GM19463 (cell line): ENCODE measurements at regions not wholly inside any gene's neighbourhood (a gene's known extent, or its start where the extent isn't known, plus 50 kb on each side); places are given as distances from the start of the nearest gene placed in this dataset.

Experiments
- ATAC-seq: cut with Tn5 transposase; IDR thresholded peaks from one replicate; pipeline ENCODE4 v1.9.1; 2021; ENCODE audit warnings: mild to moderate bottlenecking, moderate library complexity; ENCODE audit not compliant: unreplicated experiment

DNA sequence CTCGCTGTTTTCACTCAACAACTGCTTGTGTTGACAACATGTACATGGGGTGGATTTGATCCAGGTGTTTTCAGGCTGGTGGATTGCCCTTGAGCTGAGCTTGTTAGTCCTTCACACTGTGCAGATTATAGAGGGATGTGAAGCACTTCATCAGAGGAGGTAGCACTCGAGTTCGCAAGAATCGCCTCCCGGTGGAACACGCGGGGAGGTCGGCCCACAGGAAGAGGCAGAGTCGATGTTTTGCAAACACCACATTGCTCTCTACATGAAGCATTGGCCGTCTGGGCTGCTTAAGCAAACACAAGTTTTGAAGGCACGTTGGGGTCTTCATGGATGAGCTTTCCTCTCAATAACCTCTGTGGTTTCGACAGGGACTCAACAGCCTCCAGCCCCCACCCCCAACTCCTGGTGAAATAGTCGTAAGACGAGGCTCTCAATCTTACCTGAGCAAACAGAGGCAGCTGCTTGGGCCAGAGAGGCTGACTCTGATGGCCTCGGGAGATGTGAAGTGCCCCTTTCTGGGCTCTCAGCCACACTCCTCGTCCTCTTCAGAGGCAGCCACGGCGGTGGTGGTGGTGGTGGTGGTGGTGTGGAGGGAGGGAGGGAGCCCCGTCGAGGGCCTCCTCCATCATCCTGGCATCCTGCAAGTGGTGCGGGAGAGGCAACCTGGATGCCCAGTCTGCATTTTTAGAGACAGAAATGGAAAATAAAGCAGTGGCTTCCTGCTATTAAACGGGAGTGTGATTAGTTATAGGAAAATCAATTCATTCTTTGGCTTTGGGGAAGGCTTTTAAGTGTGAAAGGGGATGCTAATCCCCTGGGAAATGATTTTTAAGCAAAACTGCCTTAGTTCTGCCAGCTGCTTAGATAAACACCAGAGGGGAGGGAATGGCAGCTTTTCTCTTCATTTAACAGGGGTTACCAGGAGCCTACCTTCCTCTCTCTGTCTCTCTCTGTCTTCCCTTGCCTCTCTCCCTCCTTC, 552.5 kb upstream of the EEF2KMT start:
- ATAC-seq = no peak

- no peak for ATAC-seq
Measured at GRCh38 chr16:5647051-5647450, 549.5 kb upstream of the EEF2KMT start.

GRCh38 chr16:5643855-5644531, 546.4 kb upstream of the EEF2KMT start:
- no peak for ATAC-seq

DNA sequence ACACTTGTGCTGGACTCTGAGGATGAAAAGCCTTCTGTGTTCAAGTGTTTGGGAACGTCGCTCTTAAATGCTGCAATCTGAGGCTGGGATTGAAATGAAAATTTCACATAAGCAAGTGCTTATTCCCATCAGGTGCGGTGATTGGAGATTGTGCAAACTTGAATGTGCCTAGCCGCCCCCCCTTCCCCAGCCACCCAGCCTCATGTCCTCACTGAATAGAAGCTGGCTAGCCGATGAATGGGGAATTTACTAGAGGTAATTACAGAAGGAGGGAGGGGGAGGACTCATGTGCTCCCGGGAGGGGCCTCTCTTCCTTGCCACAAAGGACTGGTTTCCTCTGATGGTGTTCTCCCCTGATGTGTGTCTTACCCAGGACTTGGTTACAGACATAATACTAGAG, 544.8 kb upstream of the EEF2KMT start:
- ATAC-seq = no peak

DNA sequence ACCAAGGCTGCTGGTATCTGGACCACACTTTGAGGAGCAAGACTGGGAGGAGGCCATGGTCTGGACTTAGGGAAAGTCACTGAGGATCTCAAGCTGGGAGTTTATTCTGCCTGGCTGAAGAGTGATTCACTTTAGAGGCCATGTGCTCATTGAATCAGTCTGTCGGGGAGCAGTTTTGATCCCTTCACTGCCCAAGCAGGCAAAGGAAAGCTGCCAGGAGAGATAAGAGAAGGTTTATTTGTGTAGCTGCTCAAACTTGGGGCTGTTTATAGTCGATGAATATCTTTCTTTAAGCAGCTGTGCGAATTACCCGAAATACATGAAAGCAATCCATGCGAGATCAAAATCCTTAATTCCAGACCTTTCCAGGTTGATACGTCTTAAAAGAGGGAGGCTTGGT, 544.4 kb upstream of the EEF2KMT start:
- ATAC-seq = no peak

DNA sequence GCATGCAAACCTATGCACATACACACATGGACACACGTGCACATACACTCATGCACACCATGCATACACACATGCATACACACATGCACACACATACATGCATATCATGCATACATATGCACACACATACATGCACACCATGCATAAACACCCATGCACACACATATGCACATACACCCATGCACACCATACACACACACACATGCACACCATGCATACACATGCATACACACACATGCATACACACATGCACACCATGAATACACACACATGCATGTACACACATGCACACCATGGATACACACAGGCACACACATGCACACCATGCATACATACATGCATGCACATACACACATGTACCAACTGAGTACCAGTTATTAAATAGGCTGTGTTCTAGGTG, 543.3 kb upstream of the EEF2KMT start:
- no peak for ATAC-seq

DNA sequence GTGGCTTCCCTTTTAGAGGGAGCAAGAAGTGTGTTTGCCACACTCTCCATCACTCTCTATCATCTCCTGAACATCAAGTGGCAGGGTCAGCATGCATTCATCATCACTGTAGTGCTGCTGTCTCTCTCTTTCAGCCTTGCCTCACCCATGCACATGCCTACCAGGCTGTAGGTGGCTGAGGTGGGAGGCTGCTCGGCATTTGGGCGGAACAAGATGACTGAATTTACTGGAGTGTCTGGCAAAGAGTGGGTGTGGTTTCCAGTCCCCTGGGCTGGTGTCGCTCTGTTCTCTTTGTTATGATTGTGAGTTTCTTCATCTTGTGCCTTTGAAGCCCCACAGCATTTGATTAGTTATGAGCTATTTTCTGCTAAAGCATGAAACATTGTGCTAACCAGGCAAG, 541.9 kb upstream of the EEF2KMT start:
- ATAC-seq = no peak

DNA sequence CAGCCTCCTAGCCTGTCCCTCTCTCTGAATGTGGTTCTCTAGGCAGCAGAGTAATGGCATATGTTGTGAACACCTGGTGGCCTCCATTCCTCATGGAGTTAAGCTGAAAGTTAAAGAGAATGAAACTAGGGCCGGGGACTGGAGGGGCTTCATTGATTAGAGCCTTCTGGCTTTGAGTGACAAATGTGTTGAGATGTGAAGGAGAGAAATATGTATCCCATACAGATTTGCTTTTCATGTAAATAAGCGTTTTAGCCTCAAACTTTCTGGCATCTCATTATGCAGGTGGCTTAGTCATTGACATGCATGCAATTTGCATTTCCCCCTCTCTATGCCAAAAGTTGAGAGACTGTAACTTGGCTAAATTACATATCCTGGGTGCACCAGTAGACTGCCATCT, 537.7 kb upstream of the EEF2KMT start:
- ATAC-seq = no peak

- ATAC-seq = no peak
Measured at GRCh38 chr16:5634666-5635180, 537.1 kb upstream of the EEF2KMT start.

GRCh38 chr16:5633845-5634440, 536.3 kb upstream of the EEF2KMT start:
- ATAC-seq = no peak

- ATAC-seq = no peak
Measured at GRCh38 chr16:5622234-5622884, 524.8 kb upstream of the EEF2KMT start.

GRCh38 chr16:5621826-5622225, 524.2 kb upstream of the EEF2KMT start:
- ATAC-seq = no peak

GRCh38 chr16:5619304-5619703, 521.7 kb upstream of the EEF2KMT start:
- ATAC-seq = no peak

DNA sequence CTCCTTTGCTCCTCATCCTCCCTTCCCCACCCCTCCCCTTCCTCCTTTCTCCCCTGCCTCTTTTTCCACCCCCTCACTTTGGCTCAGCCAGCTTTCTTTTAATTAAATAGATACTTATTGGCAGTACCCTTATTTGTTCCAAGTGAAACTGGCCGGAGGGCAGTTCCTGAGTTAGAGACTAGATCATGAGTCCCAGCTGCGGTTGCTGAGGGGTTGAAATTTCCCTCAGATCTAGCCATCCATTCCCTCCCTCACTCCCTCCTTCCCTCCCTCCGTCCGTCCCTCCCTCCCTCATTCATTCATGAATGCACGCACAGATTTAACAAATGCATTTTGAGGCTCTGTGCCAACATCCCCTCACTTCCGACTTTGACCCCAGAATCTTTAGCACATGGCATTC, 519.2 kb upstream of the EEF2KMT start:
- ATAC-seq = no peak

GRCh38 chr16:5615868-5616642, 518.5 kb upstream of the EEF2KMT start:
- peak; percentile 81 for ATAC-seq

GRCh38 chr16:5607169-5607568, 509.6 kb upstream of the EEF2KMT start:
- no peak for ATAC-seq

DNA sequence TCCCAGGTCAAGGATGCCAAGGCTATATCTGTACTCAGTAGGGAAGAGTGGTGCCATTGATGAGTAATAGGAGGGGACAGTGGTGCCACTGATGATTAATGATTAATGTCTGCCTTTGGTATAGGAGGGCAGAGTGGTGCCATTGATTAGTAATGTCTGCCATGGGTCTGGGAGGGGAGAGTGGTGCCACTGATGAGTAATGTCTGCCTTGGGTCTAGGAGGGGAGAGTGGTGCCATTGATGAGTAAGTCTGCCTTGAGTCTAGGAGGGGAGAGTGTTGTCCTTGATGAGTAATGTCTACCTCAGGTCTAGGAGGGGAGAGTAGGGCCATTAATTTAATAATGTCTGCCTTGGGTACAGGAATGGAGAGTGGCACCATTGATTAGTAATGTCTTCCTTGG, 507.8 kb upstream of the EEF2KMT start:
- no peak for ATAC-seq

DNA sequence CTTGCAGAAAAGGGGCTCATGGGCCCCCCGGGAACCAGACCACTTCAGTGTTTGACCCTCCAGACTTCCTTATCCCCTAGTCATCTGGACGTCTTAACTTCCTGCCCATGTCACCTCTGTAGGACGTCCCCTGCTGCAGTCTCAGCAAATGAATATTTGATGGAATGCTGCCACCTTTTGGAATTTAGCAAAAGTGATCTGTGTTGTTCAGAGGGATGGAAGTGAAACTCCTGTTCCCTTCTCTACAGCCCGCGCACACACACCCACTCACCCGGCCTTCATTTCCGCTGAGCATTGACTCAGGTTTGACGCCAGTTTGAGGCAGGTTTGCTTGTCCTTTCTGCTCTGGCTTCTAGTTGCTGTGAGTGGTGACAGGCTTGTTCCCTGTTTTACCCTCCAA, 507.2 kb upstream of the EEF2KMT start:
- ATAC-seq = no peak

DNA sequence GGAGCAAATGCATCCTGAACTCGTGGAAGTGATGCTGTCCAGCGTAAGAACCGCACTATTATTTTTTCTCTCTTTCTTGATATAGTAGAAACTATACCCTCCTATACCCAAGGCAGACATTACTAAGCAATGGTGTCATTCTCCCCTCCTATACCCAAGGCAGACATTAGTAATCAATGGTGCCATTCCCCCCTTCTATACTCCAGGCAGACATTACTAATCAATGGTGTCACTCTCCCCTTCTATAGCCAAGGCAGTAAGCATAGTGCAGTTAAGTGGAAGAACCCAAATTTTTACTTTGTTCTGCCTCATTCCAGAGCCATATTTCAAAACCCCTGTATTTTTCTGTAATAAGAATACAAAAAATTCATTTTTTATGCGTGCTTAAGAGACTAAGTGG, 506.2 kb upstream of the EEF2KMT start:
- no peak for ATAC-seq

DNA sequence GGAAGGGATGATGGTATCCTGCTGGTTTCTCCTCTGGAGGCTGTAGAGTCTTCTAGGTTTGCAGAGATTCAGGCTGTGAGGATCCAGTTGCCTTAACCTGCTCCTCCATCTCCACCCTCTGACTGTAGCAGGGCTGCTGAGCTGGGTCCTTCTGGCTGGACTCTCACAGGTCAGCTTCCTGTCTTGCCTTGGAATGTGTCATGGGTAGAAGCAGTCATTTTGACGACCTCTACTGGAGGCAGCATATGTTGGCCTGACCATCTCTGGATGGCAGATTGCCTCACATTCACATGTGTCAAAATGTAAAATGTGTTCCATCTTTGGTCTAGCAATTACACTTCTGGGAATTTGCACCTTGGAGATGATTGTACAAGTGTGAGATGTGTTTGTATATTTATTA, 504.4 kb upstream of the EEF2KMT start:
- no peak for ATAC-seq
